CD1c-positive myeloid dendritic cell (primary cell): ENCODE measurements at regions not wholly inside any gene's neighbourhood (a gene's known extent, or its start where the extent isn't known, plus 50 kb on each side); places are given as distances from the start of the nearest gene placed in this dataset.

Experiments
- DNase-seq: peaks from one replicate; pipeline ENCODE4 v3.0.0-alpha.2; 2016; ENCODE audit errors: extremely low spot score

DNA sequence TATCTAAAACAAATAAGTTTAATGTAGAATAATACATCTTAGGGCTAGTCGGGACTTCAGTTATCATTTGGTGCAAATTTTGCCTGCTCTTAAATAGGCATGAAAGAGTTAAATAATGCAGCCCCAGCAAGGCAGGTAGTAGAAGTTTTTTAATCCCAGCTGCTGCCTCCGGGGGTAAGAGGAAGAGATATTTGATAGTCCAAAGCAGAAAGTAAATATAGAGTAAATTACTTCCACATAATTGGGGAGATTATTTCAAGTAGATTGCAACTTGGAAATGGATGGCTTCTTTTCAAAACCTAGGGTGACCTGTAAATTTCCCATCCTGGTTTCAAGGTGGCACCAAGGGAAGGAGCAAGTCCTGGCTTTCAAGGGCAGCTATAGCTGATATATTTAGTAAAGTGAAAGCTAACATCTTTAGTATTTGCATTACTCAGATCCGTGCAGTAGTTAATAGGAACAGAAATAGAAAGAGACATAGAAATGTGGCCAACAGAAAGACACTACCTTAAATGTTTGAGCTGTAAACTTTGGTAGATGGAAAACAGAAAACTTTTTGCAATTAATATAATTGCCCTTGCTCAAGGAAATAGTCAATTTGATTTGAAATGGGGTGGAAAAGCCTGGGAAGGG is 109.1 kb downstream of the LMO4 start:
- DNase-seq: no peak

GRCh38 chr1:87439821-87440220 is 111.1 kb downstream of the LMO4 start:
- DNase-seq: no peak

GRCh38 chr1:87449348-87449963 is 120.8 kb downstream of the LMO4 start:
- no peak for DNase-seq

DNA sequence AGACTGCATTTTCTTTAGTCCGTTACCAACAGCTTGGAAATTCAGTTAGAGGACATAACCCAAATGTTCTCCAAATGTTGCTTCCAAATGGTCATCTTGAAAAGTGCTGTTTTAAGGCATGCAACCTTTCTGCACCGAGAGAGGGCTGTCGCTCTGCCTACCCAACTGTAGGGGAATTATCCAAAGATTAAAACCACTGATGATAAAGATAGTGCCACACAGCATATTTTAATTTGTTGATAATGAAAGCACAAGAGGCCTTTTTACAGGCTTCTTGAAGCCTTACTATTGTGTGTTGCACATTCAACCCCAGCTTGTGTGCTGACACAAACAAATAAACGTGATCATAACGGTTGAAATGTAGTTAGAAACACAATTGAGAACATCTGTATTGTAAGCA is 121.5 kb downstream of the LMO4 start:
- DNase-seq: no peak

DNA sequence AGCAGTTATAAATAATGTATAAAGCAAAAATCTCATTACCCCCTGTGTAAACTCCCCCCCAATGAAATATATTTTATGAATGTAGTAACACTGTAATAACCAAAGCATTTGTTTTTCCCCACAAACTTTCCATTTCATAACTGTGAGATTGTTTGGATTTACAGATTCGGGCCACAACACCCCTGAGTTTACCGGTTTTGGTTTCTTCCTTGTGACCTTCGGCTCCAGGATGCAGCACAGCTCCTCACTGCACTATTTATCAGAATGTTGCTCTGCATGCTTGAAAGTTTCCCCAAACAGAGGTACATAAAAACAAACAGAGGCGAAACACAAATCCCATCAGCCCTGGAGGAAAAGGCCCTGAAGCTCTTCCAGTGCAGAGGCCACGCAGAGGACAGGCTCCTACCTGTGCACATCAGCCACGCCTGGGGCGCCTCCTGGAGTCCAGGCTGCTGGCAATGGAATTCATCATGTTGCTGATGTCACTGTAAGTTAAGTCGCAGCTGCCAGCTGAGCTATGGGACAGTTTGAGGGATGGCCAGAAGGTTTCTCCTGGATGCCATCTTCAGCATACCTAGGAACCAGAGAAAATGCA is 122.0 kb downstream of the LMO4 start:
- no peak for DNase-seq

DNA sequence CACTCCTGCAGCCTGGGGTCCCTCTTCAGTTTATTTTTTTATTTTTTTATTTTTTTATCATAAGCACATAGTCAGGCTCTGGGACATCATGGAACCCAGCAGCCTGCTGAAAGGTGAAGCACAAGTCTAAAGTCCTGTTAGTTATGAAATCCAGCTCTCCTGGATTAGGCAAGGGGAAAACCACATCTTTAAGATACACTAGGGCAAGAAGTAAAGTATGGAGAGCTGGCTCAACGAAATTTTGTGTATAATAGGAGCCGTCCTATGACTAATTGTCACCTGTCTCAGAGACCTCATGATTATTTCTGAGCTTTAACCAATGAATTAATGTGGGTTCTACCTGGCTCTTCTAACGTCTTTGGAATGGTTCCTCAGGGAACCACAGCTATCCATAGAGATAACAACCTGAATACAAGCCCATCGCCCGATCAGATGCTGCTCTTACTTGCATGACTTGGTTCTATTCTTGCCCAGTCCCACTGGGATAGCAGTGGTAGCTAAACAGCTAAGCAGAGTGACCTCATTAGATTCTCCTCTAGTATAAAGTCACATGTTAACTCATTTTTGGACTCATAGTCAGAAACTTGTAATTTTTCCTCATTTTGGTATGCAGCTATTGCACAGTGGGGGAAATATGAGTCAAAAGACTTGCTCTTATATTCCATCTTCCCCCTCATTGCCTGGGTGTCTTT is 122.7 kb downstream of the LMO4 start:
- no peak for DNase-seq

DNA sequence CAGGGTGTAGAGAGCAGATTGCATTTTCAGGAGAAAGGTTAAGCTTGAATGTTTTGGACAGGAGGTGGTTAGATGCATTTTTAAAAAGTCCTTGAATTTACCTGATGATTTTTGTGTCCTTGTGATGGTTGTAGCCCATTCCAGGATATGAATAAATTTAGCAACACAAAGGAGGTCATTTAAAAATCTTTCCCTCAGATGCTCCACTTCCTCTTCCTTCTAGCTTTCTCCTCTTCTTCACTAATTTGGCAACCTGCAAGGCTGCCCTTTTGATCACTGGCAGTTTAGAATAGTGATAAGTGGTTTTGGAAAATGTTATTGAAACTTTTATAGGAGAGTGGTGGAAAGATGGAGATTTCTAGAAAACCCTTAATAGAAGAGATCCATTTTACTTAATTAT is 124.0 kb downstream of the LMO4 start:
- no peak for DNase-seq

DNA sequence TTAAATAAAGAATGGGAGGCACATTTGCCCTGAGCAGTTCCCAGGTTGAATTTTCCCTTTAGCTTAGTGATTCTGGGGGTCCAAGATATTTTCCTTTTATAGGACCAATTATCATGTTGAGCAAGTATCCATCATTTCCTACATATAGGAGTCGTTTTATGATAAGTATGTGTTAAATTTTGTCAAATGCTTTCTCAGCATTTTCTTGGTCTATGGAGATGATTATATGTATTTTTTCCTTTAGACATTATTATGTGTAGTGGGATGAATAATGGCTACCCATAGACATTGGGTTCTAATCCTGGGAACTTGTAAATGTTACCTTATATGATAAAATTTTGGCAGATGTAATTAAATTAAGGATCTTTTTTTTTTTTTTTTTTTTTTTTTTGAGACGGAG is 128.7 kb downstream of the LMO4 start:
- no peak for DNase-seq

GRCh38 chr1:87462894-87463293 is 134.2 kb downstream of the LMO4 start:
- DNase-seq: no peak

GRCh38 chr1:87464022-87464490 is 135.4 kb downstream of the LMO4 start:
- no peak for DNase-seq

DNA sequence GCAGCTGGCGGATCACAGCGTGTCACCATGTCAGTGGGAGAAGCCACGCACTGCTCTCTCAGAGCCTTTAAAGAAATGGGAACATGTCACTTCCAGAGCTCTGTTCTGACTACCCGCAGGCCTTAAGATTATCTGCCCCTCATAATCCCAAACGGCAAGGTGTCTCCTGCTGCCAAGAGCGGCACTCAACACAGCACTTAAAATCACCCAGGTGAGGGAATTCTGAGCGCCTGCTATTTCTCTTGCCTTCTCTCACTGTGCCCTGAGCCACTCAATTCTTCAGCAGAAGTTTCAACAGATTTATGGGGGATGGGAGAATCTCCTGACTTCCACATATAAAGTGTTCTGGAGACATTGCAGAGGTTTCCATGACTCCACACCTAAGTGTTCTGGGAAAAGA is 137.9 kb downstream of the LMO4 start:
- DNase-seq: no peak

DNA sequence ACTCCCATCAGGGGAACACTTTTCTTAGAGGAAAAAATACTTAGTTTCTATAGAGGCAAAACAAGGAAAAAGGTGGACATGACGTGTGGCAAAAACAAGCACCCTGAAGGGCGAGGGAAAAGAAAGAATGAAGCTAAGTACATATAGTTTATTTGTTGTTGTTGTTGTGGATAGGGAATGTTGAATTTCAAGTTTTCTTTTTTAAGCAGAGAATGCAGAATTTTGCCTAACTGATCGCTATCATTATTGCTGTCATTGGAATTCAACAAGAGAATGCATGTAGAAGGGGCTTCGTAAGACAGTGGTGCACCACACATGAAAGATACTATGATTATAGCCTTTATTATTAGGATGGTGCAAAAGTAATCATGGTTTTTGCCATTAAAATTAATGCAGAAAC is 144.0 kb downstream of the LMO4 start:
- no peak for DNase-seq

DNA sequence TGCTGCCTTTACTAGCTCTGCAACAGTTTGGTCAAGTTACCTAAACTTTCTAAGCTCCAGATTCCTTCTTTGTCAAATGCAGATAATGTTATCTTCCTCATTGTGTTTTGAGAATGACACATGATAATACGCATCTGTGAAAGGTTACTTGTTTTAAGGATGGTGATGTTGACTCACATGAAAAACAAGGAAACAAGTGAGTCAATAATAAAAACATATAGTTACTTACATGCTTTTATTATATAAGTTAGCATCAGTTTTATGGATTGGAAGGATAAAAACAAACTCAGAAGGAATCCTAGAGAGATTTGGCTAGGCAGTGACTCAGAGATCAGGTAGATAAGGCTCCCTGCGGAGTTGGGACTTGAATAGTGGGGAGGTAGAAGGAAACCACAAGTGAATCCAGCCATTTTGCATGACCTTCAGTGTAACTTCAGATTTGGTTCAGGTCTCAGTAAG is 144.6 kb downstream of the LMO4 start:
- DNase-seq: no peak

DNA sequence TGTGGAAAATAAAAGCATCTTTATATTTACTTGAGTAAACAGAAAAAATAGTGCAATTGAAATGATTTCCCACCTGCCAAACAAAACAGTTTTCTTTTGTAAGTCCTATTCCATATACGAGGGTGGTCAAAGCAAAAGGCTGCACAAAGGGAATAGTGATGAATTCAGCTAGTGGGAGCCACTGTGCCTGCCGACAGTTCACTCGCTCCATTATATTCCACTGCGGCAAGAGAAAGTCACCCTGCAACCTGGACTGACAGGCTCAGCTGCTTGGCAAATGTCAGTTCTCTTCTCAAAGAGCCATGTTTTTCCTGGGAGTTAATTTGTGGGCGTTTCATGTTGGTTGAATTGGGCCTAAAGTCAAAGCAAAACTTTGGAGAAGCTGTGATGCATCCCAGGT is 145.4 kb downstream of the LMO4 start:
- DNase-seq: no peak

- DNase-seq: no peak
Measured at GRCh38 chr1:87478231-87478630, 149.6 kb downstream of the LMO4 start.

- no peak for DNase-seq
Measured at GRCh38 chr1:87495147-87495546, 166.5 kb downstream of the LMO4 start.

- no peak for DNase-seq
Measured at GRCh38 chr1:87495870-87496269, 167.2 kb downstream of the LMO4 start.

- no peak for DNase-seq
Measured at GRCh38 chr1:87497380-87498203, 168.9 kb downstream of the LMO4 start.

GRCh38 chr1:87501738-87502137 is 173.1 kb downstream of the LMO4 start:
- DNase-seq: no peak

GRCh38 chr1:87505391-87505983 is 176.8 kb downstream of the LMO4 start:
- DNase-seq: no peak

GRCh38 chr1:87506147-87506546 is 177.5 kb downstream of the LMO4 start:
- DNase-seq: no peak
